Skin epidermis (tissue), 12 donors: ENCODE measurements at regions not wholly inside any gene's neighbourhood (a gene's known extent, or its start where the extent isn't known, plus 50 kb on each side); places are given as distances from the start of the nearest gene placed in this dataset.
A peak's percentile ranks its signal among the peaks of the same experiment; 100 is the strongest.

ENCODE experiments used
- H3K27ac ChIP-seq, 21 experiments: fragments of 200-600 bp; sonication (generic) in 11 of 21; one replicate each; pipeline ENCODE4 v1.5.0; 2020; ENCODE audit warnings: mild to moderate bottlenecking in 3 of 21, inconsistent platforms in 2 of 21, moderate library complexity in 2 of 21
- H3K4me3 ChIP-seq, 7 experiments: fragments of 200-600 bp; sonication (generic) in 2 of 7; one replicate each; pipeline ENCODE4 v1.5.0; 2020; ENCODE audit warnings: inconsistent platforms in 2 of 7, mild to moderate bottlenecking in 2 of 7, moderate library complexity in 1 of 7

DNA sequence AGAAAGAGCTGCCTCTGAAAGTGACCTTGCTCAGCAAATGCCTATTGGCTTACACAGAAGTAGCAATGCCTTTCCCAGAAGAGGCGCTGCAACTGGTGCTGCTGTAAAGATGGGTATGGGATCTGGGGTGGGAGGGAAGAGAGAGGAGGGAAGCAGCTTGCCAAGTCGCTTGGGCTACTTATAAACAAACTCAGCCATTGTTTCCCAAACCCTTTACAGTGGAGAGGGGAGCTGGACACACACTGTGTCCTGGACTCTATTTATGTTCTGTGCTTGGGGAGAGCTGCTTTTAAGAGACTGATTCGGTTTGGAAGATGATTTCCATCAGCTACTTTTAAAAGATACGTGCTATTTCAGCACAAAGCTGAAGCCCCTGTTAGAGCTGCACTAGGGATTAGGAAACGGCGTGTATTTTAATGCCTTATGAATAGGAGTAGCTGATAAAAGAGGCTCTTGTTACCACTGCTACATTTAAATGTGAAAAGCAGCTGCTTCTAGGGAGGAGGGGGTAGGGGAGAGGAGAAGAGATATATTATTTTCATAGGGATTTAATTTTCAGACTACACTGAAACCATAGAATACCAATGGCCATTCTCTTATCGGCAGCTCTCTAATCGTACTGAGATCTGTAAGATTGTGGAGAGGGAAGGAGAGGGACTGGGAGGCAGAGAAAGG, 440.6 kb downstream of the MCTP2 start:
- H3K27ac ChIP-seq: peak overlapping the region in 5 of 21 experiments; percentile 12 to 47 (median 14)
- no peak overlapping the region for H3K4me3 ChIP-seq

DNA sequence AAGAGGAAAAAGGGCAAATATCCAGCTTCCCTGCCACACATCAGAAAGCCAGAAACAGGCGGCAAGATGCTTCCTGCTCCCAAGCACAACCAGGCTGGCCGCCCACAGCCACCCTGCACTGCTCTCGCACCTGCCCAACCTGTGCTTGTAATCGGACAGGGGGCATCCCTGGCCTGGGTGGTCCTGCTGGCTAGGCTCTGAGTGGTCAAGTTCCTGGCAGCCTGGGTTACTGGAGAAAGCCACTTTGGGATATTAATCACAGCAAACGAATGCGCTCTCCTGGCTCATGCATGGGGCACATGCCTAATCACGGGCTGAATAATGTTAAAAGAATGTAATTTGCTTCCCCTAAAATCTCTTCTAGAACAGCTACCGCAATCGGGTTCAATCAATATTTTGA, 442.4 kb downstream of the MCTP2 start:
- Histone ChIP-seq H3K4me3 (peak overlapping the region in 1 of 7 experiments; percentile 4), H3K27ac (peak overlapping the region in 1 of 21 experiments; percentile 28)

DNA sequence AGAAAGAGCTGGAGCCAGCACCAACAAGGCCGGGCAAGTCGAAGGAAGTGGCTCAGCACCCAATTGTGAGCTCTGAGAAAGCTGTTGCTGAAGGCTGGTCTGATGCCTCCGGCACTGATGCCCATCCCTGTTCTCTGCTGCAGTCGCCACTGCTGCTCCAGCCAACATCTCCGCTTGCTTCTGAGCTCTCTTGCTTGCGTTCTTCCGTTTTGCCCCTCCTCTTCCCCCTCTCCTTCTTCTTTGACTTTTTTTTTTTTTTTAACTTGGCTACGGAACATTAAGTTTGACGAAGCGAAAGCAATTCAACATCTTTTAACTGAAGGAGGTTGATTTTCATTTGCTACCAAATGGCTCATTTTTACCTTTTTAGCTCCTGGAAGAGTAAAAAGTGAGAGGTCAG, 442.9 kb downstream of the MCTP2 start:
- Histone ChIP-seq H3K4me3 (peak overlapping the region in 2 of 7 experiments; percentile 4 to 6), H3K27ac (no peak overlapping the region)

DNA sequence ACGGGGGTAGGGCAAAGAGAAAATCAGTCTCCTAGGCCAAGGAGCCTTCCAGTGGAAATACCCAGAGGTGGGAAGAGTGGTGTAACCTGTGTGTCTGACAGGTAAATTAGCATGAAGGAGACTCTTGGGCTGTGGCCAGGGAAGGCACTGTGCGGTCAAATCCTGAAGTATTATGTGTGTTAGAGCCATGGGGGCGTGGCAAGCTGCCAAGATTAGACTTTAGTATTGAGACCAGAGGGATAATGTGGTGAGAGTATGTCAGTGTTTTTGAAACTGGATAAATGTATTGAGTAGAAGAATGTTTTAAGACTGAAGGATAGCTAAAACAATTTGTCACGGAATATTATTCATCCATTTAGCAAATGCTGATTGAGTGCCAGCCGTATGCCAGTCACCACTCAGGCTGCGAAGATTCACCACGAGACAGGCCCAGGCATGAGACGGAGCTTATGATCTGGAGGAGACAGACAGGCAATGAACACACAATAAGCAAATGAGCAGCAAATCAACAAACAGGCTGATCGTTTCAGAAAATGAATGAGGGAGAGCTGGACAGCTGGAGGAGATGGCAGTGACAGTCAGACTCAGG, 445.9 kb downstream of the MCTP2 start:
- Histone ChIP-seq H3K27ac (peak overlapping the region in 1 of 21 experiments; percentile 24), H3K4me3 (no peak overlapping the region)

DNA sequence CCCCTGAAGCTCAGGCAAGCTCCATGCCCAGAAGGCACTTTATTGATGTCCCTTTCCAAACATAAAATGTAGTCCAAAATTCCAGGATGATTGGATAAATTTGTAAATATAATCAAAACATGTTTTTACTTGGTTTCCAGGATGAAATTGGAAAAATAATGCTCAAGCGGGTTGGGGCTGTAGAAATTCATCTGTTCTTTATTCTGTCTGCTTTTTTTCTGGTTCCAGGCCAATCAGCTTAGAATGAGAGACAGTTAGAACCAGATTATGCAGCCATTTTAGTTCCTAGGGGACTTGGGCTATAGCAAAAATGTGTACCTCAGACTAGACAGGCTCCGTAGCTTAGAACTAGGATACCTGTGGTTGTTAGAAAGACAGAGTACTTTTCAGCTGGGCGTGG, 450.8 kb downstream of the MCTP2 start:
- no peak overlapping the region for H3K4me3 ChIP-seq
- no peak overlapping the region for H3K27ac ChIP-seq

DNA sequence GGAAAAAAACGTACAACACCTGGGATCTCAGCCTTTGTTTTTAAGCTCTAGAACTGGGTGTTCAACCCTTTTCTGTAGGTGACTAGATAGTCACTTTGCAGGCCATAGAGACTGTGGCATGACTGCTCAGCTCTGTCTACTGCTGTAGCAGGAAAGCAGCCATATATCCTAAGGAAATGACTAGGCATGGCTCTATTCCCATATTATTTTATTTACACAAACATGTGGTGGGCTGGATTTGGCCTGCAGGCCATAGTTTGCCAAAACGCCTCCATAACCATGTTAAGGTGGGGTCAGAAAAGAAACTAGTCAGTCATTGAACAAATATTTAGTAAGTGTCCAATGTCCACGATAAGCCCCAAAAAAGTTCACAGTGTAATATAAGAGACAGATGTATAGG, 452.5 kb downstream of the MCTP2 start:
- no peak overlapping the region for H3K4me3 ChIP-seq
- H3K27ac ChIP-seq: no peak overlapping the region

DNA sequence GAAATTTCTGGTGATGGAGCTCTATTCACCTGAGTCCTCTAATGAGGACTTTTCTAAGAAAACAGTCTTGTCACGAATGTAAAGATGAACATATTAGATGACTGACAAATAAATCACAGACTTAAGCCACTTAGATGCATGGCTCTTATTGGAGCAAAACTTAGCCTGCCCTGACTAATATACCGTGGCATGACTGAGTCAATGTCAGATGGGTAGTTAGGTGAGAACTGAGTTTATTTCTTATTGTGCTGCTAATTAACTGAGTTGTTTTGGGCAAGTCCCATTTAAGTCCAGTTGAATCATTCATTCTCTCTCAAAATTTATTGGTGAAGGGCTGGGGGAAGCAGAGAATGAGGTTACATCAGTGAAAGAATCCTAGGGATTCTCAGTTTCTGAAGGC, 459.8 kb downstream of the MCTP2 start:
- Histone ChIP-seq H3K27ac (no peak overlapping the region), H3K4me3 (no peak overlapping the region)

DNA sequence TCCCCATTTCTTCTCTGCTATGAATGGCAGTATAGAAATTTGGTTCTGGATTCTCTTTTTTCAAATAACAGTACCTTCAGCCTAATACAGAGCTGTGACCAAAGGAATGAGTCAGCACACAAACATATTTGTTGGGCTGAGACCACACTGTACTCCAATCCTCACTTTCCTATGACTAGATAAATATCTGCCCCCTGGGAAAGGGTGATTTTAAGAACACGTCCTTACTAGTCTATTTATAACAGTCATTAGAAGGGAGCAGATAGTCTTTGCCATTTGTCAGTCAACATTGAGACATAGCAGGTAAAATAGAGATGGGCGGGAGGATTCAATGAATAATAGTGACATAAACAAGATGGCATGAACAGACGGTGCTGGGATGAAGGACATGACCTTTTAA, 461.3 kb downstream of the MCTP2 start:
- H3K27ac ChIP-seq: no peak overlapping the region
- no peak overlapping the region for H3K4me3 ChIP-seq

DNA sequence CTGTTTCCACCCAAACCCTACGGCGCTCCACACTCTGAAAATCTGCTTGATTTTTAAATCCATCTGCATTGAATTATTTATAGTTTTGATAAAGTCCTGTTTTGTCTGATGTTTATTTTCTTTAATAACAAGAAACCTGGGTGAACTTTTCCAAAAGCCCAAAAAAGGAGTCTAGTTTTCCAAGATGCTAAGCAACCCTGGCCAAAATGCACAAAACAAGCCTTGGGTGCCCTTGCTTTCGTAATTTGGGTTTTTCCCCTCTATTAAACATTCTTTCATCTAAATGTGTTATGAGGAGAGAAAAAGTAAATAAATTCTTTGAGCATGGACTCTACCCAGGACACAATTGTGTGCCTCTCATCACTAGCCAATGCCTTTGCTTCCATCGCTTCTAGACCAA, 468.9 kb downstream of the MCTP2 start:
- no peak overlapping the region for H3K27ac ChIP-seq
- H3K4me3 ChIP-seq: no peak overlapping the region

DNA sequence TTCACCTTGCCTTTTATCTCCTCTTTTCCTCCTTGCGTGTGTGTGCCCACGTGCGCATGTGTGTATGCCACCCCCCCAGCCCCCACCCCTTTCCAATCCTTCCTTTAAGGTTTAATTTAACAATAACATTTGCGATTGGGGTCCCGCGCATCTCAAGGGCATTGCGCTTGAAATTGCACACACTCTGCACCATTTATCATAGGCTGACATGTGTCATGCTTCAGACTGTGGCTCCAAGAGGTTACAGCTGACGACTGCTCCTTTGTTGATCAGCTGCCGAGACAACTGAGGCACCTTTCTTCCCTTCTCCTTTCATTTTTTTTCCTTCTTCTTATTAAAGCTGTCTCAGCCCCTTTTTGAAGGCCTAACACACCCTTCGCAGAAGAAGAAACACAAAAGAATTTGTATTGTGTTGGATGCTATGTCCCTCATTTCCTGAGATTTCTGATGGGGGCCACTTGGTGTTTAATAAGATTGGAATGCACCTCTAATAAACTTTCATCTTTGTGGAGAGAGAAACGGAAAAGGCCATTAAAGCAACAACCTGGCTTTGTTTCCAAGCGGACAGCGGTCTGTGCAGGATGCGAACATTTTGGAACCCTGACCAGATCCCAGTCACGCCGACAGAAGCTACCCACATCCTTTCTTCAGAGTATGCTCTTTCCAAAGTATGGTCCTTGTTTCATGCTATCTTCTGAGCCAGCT, 470.1 kb downstream of the MCTP2 start:
- H3K4me3 ChIP-seq: no peak overlapping the region
- H3K27ac ChIP-seq: peak overlapping the region in 1 of 21 experiments; percentile 39

DNA sequence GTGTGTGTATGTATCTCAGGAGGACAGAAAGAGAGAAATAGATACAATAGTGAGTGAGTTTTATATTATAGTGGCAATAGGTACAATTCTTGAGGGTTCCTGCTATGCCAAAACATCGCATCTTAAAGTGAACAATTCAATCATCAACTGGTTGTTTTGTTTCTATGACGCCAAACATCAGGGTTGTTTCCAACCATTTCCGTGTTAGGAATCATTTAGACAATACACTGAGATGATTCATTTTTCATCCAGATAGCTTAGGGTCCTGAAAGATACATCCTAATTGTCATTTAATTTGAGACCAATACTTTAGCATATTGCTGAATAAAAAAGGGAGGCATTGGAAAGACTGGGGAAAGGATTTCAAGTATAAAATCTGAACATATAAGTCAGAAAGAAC, 472.2 kb downstream of the MCTP2 start:
- Histone ChIP-seq H3K4me3 (no peak overlapping the region), H3K27ac (no peak overlapping the region)

DNA sequence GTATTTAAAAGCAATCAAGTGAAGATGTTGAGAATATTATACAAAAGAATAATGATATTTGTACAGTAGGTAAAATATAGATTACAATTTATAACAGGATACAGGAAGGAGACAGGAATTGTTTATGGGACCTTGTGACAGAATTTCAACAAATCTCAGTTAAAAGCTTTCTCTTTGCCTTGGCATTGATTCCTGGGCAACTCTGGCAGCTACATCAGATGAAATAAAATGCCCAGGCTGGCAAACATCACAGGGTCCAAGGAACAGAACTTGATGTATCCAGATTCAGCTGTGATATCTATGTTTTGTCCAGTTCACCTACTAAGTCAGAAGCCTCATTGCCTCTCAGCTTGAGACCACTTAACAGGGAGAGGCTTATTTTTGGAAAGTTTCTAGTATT, 473.1 kb downstream of the MCTP2 start:
- Histone ChIP-seq H3K27ac (no peak overlapping the region), H3K4me3 (no peak overlapping the region)

DNA sequence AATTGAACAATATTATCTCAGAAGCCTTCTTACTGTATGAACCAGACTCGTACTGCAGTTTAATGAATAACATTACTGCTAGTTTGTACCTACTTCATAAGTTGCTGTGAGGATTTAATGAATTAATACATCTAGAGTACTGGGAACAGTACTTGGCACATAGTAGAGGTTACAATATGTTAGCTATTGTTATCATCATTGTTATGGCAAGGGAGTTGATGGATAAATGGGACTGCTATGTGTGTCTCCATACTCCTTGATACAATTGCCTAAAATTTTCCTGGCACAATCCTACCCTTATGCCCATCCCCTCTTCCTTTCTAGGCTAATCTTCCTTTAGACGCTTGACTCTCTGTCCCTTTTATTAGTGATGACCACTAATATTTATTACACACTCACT, 473.6 kb downstream of the MCTP2 start:
- Histone ChIP-seq H3K27ac (peak overlapping the region in 1 of 21 experiments; percentile 16), H3K4me3 (no peak overlapping the region)

DNA sequence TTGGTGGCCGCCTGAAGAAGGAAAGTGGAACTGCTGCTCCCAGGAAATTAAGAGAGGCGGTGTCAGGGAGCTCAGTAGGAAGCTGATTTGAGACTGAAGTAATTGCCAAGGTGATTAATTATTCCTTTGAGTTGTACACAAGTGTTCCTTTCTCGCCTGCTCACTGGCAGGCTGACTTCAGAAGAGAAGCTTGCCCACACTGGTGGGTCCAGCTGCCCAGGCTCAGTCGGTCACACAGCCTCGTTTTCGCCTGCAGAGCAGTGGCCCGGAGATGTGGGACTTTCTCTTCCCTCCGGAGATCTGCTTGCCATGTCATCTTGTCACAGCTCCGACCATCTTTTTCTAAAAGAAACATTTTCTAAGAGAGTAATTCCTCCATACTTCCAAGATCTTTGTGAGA, 478.0 kb downstream of the MCTP2 start:
- no peak overlapping the region for H3K27ac ChIP-seq
- H3K4me3 ChIP-seq: no peak overlapping the region

DNA sequence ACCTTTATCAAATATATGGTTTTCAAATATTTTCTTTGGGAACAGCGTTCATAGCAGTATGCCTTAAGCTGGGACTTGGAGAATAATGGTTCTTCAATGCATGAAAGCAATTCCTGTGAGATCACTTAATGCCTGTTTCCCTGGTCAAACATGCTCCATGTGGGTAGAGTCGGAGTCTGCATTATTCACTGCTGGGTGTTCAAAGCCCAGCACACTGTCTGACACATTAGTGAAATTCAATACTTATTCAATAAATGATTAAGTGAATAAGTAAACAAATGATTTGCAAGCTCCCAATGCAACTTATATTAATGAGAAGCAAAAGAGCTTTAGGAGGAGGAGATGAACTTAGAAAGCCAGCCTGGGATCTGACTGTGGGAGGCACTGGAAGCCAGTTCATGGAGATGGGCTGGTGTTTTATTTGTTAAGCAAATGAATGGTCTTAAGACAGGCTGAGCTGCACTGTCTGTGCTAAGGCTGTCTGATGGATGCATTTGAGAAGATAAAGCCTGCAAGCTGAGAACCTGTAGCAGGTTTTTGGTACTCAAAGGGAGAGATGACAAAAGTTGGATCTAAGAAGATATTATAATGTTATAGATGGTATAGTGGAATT, 490.8 kb downstream of the MCTP2 start:
- no peak overlapping the region for H3K4me3 ChIP-seq
- no peak overlapping the region for H3K27ac ChIP-seq

DNA sequence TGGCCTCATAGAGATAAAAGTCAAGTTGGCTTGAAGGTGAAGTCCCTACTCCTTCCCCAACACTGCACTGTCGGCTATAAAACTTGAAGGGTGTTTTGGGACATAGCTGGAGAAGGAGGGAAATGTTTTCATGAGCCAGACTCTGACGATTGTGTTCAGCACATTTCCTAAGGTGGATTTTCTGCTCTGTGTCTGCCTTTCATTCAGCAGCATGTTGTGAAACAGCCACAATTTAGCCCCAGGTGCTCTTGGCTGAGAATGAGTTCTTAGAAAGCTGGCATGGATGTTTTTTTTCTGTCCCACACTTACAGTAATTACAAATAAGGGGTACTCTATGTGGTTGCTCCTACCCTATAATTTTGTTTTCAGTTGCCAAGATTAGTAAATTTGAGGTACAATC, 492.4 kb downstream of the MCTP2 start:
- no peak overlapping the region for H3K27ac ChIP-seq
- H3K4me3 ChIP-seq: no peak overlapping the region

DNA sequence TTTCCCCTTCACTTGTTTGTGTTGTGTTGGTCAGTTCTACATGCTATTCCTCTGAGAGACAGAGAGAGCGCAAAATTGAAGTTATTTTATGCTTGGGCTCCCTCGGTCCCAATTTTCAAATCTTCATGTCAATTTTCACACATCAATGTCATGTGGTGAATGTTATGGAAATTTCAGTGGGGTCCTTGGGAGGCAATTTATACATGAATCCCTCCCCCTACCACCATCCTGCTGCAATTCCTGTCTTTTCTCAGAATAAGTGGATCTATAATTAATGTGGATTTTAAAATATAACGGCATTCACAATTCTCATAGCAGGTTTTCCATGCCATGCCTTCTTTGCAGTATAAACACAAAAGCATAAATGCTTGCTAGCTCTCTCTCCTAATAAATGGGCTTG, 499.9 kb downstream of the MCTP2 start:
- Histone ChIP-seq H3K4me3 (no peak overlapping the region), H3K27ac (no peak overlapping the region)

DNA sequence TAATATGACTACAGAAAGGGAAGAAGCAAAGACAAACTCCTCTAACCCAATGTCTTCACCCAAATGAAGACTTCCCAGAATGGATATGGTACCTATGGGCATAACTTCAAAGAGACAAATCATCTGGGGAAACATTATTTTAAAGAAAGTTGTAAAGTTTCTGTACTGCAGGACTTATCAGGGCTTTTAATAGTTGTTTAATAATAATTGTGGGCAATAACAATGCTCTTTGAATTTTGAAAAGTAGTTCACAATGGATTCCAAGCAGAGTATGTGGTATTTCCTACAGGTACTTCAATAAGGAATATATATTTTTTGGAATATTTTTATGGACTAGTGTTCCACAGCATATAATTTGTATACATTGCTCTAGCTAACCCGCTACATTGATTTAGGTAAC, 503.1 kb downstream of the MCTP2 start:
- Histone ChIP-seq H3K27ac (no peak overlapping the region), H3K4me3 (no peak overlapping the region)

DNA sequence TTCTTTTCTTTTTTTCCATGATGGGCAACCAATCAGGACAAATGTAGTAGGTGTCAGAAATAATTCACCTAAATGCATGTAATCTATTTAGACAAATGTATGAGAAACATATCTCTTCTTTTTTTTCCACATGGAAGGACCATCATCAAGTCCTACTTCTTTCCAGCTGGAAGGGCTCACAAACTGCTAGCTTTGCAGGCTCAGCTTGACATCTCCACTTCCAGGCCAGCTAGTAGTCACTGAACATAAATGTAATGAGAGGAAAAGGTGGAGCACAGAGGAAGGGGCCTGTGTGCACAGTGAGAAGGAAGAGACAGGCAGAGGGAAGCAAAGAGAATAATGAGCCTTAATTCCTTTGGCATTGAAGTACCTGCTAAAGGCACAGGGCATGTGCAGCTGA, 504.9 kb downstream of the MCTP2 start:
- Histone ChIP-seq H3K4me3 (no peak overlapping the region), H3K27ac (no peak overlapping the region)

DNA sequence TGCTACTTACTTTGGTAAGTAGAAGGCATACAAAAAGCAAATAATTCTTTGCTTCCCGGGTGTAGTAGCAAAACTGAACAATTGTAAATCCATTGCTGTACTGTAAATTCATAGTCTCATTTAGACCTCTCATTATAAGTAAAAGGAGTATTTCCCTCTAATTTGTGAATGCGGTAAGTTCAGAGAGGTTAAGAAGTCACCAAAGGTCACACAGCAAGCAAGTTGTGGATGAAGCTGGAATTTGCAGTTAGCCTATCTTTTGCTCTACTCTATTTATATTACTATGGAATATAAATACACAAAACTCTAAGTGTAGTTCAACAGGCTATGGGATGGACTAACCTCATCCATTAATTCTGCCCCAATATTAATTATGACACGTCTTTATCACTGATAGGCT, 508.3 kb downstream of the MCTP2 start:
- no peak overlapping the region for H3K27ac ChIP-seq
- no peak overlapping the region for H3K4me3 ChIP-seq

DNA sequence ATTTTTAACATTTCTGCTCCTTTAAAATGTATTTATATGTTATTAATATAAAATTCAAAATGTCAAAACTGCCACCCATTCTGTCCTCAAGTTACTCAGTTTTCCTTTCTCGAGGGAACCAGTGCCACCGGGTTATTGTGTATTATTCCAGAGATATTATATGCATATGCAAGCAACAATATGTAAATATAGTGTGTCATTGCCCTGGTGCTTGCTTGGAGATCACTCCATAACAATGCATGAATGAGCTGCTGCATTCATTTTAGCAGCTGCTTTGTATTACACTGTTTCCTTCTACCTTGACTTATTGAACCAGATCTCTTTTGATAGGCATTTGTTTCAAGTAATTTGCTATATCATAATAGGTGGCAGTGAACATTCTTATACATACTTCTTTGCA, 509.1 kb downstream of the MCTP2 start:
- Histone ChIP-seq H3K27ac (no peak overlapping the region), H3K4me3 (no peak overlapping the region)
